HepG2 (cell line): ENCODE measurements at regions not wholly inside any gene's neighbourhood (a gene's known extent, or its start where the extent isn't known, plus 50 kb on each side); places are given as distances from the start of the nearest gene placed in this dataset.

Source experiments
- CEBPB ChIP-seq: IDR thresholded peaks from 2 replicates; pipeline ENCODE4 v1.6.1; 2011; ENCODE audit warnings: low read depth, low read length, improper control_type of control experiment, borderline replicate concordance
- CTCF ChIP-seq: sonication (generic); formaldehyde crosslinking; IDR thresholded peaks from 2 replicates; pipeline ENCODE4 v1.5.0; 2020; ENCODE audit warnings: mild to moderate bottlenecking, missing genetic modification reagents, moderate library complexity
- ELF4 ChIP-seq: sonication (generic); formaldehyde crosslinking; IDR thresholded peaks from 2 replicates; pipeline ENCODE4 v1.5.0; 2020; ENCODE audit warnings: missing genetic modification reagents, mild to moderate bottlenecking, moderate library complexity, borderline replicate concordance
- ETV6 ChIP-seq: sonication (generic); formaldehyde crosslinking; conservative IDR thresholded peaks from 2 replicates; pipeline ENCODE4 v1.4.0; 2020; ENCODE audit warnings: missing genetic modification reagents
- GTF2F1 ChIP-seq: fragments of 150-350 bp; IDR thresholded peaks from 2 replicates; pipeline ENCODE4 v1.6.1; 2014; ENCODE audit warnings: low read length
- POLR2AphosphoS5 ChIP-seq: IDR thresholded peaks from 2 replicates; pipeline ENCODE4 v1.6.1; 2012; ENCODE audit warnings: low read depth, low read length
- RAD51 ChIP-seq: fragments of 450-650 bp; IDR thresholded peaks from 2 replicates; pipeline ENCODE4 v1.6.1; 2016; ENCODE audit warnings: borderline replicate concordance
- SMC3 ChIP-seq: IDR thresholded peaks from 2 replicates; pipeline ENCODE4 v1.6.1; 2011; ENCODE audit warnings: low read length, improper control_type of control experiment
- TFE3 ChIP-seq: IDR thresholded peaks from 2 replicates; pipeline ENCODE4 v1.6.1; 2016
- ZNF281 ChIP-seq: sonication (generic); formaldehyde crosslinking; IDR thresholded peaks from 2 replicates; pipeline ENCODE4 v1.4.0; 2020; ENCODE audit warnings: missing genetic modification reagents, borderline replicate concordance
- ZNF30 ChIP-seq: sonication (generic); formaldehyde crosslinking; IDR thresholded peaks from 2 replicates; pipeline ENCODE4 v1.5.0; 2020; ENCODE audit warnings: mild to moderate bottlenecking, missing genetic modification reagents
- ZNF770 ChIP-seq: sonication (generic); formaldehyde crosslinking; IDR thresholded peaks from 2 replicates; pipeline ENCODE4 v1.5.0; 2020; ENCODE audit warnings: mild to moderate bottlenecking, missing genetic modification reagents
- ZUFSP ChIP-seq: sonication (generic); formaldehyde crosslinking; IDR thresholded peaks from 2 replicates; pipeline ENCODE4 v1.9.0; 2021; ENCODE audit warnings: missing genetic modification reagents, mild to moderate bottlenecking, borderline replicate concordance

- TF ChIP-seq CTCF = no peak
- TF ChIP-seq ZNF30 (CRISPR knock-in tag) = no peak
- TF ChIP-seq CEBPB = no peak
- no peak for TF ChIP-seq POLR2AphosphoS5
- TF ChIP-seq ZNF281 (CRISPR knock-in tag) = no peak
- TF ChIP-seq RAD51 = no peak
- TF ChIP-seq ZNF770 = no peak
- TF ChIP-seq SMC3 = no peak
- no peak for TF ChIP-seq GTF2F1
- no peak for TF ChIP-seq TFE3
- TF ChIP-seq ELF4 = no peak
- TF ChIP-seq ETV6 (CRISPR knock-in tag) = no peak
- TF ChIP-seq ZUFSP (CRISPR knock-in tag) = no peak
These were observed 143.5 kb downstream of the TPBG start for GRCh38 chr6:82507112-82507511.
